GM12878 (cell line): ENCODE measurements at regions not wholly inside any gene's neighbourhood (a gene's known extent, or its start where the extent isn't known, plus 50 kb on each side); places are given as distances from the start of the nearest gene placed in this dataset.

Experiments used
- ATAC-seq: fragments of 200-7000 bp; cut with Tn5 transposase; 3 replicates; pipeline ENCODE4 v1.9.1; 2020; ENCODE audit warnings: mild to moderate bottlenecking, moderate library complexity
- BruUV-seq: library from RNA; stranded (reverse); fragments of 400-500 nt; replicated peaks from 2 replicates; lab custom pipeline; 2021; lab: Mats Ljungman, UMichigan
- CTCF ChIA-PET: fragments of 300-600 bp; sonication (Branson Sonifier 250); formaldehyde crosslinking; extraction: SDS; loops from one replicate; lab custom pipeline; 2021; ENCODE audit warnings: inconsistent platforms; lab: Yijun Ruan, JAX
- POLR2A ChIA-PET: fragments of 350-600 bp; formaldehyde crosslinking; extraction: SDS; loops from one replicate; lab custom pipeline; 2021; ENCODE audit warnings: inconsistent platforms; lab: Charles Lee
- RAD21 ChIA-PET: fragments of 300-600 bp; sonication (Branson Sonifier 250); formaldehyde crosslinking; loops from one replicate; lab custom pipeline; 2023; ENCODE audit warnings: antibody characterized with exemption; ENCODE audit not compliant: unreplicated experiment; lab: Charles Lee
- SMC1A ChIA-PET: fragments of 300-600 bp; sonication (Branson Sonifier 250); formaldehyde crosslinking; loops from one replicate; lab custom pipeline; 2023; ENCODE audit not compliant: unreplicated experiment, uncharacterized antibody; lab: Charles Lee
- DNase-seq: peaks from one replicate; pipeline ENCODE4 v3.0.0-alpha.2; 2011; ENCODE audit warnings: low read depth, low spot score
- FAIRE-seq: peaks from 3 replicates; lab custom pipeline; 2011; peaks lifted over from hg19 to GRCh38; lab: Jason Lieb, UNC
- H2AFZ ChIP-seq: 2 replicates; pipeline ENCODE4 v1.6.0; 2011; ENCODE audit warnings: low read depth, low read length, control low read depth; ENCODE audit not compliant: control insufficient read depth
- H3K27ac ChIP-seq: 2 replicates; pipeline ENCODE4 v1.5.1; 2011; ENCODE audit warnings: control low read depth; ENCODE audit not compliant: control insufficient read depth, insufficient read depth
- H3K27me3 ChIP-seq, 2 experiments: replicated peaks in 1 of 2; 2 replicates each; pipeline versions ENCODE4 v1.6.0 to v1.6.1; 2011; ENCODE audit warnings: low read length in 1 of 2; ENCODE audit not compliant: control insufficient read depth in 2 of 2, insufficient read depth in 2 of 2
- H3K36me3 ChIP-seq, 2 experiments: 2 replicates each; pipeline ENCODE4 v1.5.1; 2011; ENCODE audit warnings: low read length in 1 of 2; ENCODE audit not compliant: control insufficient read depth in 2 of 2, insufficient read depth in 2 of 2
- H3K4me1 ChIP-seq: 2 replicates; pipeline ENCODE4 v1.6.1; 2011; ENCODE audit warnings: mild to moderate bottlenecking, low read length, moderate library complexity, mixed read lengths; ENCODE audit not compliant: control insufficient read depth, insufficient read depth
- H3K4me2 ChIP-seq: 2 replicates; pipeline ENCODE4 v1.6.0; 2011; ENCODE audit warnings: control low read depth; ENCODE audit not compliant: control insufficient read depth, insufficient read depth
- H3K4me3 ChIP-seq: fragments of 200-600 bp; sonication (generic); 2 replicates; pipeline ENCODE4 v1.5.1; 2016
- H3K79me2 ChIP-seq: 2 replicates; pipeline ENCODE4 v1.6.0; 2011; ENCODE audit warnings: low read length; ENCODE audit not compliant: control insufficient read depth, insufficient read depth
- H3K9ac ChIP-seq: 2 replicates; pipeline ENCODE4 v1.8.0; 2011; ENCODE audit warnings: low read length, control low read depth, mixed read lengths; ENCODE audit not compliant: control insufficient read depth, insufficient read depth
- H3K9me3 ChIP-seq: replicated peaks from 3 replicates; pipeline ENCODE4 v1.5.1; 2011; ENCODE audit warnings: mild to moderate bottlenecking, low read length; ENCODE audit not compliant: control insufficient read depth, insufficient read depth
- H4K20me1 ChIP-seq: 2 replicates; pipeline ENCODE4 v1.6.0; 2011; ENCODE audit not compliant: control insufficient read depth, insufficient read depth
- ATF7 ChIP-seq: fragments of 450-650 bp; IDR thresholded peaks from 2 replicates; pipeline ENCODE4 v1.6.1; 2016; ENCODE audit warnings: low read depth, mild to moderate bottlenecking
- CEBPZ ChIP-seq: fragments of 150-350 bp; IDR thresholded peaks from 2 replicates; pipeline ENCODE4 v1.6.1; 2016; ENCODE audit warnings: low read depth, low read length
- DPF2 ChIP-seq: fragments of 450-650 bp; IDR thresholded peaks from 2 replicates; pipeline ENCODE4 v1.6.1; 2017; ENCODE audit warnings: mild to moderate bottlenecking
- E4F1 ChIP-seq: fragments of 450-650 bp; IDR thresholded peaks from 2 replicates; pipeline ENCODE4 v1.6.1; 2018; ENCODE audit warnings: borderline replicate concordance, mild to moderate bottlenecking; ENCODE audit not compliant: partially characterized antibody
- PAX8 ChIP-seq: fragments of 450-650 bp; IDR thresholded peaks from 2 replicates; pipeline ENCODE4 v1.6.1; 2017; ENCODE audit warnings: mild to moderate bottlenecking, moderate library complexity
- PML ChIP-seq: IDR thresholded peaks from 2 replicates; pipeline ENCODE4 v1.6.1; 2012; ENCODE audit warnings: low read length, inconsistent platforms
- POLR2AphosphoS2 ChIP-seq: IDR thresholded peaks from 2 replicates; pipeline ENCODE4 v1.6.1; 2011; ENCODE audit warnings: low read depth, mild to moderate bottlenecking, low read length, improper control_type of control experiment, moderate library complexity
- RAD21 ChIP-seq: IDR thresholded peaks from 2 replicates; pipeline ENCODE4 v1.6.1; 2011; ENCODE audit warnings: mild to moderate bottlenecking, low read depth, low read length, moderate library complexity; ENCODE audit not compliant: insufficient read depth
- WGBS: methylation state at CpG from one replicate; pipeline ENCODE4 v1.1.6; 2016; ENCODE audit warnings: low lambda C conversion rate; ENCODE audit not compliant: insufficient replicate concordance, insufficient coverage; ENCODE audit errors: missing lambda C conversion rate; 5-methylcytosine and 5-hydroxymethylcytosine counted together
- in situ Hi-C: fragments of 300-500 bp; cut with MboI; formaldehyde crosslinking; loops from 9 replicates; pipeline ENCODE4 v1.14.3; 2018; ENCODE audit warnings: mixed read lengths
- intact Hi-C: fragments of 100-400 bp; cut with micrococcal nuclease; formaldehyde crosslinking; loops from one replicate; pipeline ENCODE4 v1.14.2; 2022; ENCODE audit not compliant: unreplicated experiment
- TF ChIP-seq, protein P1 (sequence below): fragments of 450-650 bp; IDR thresholded peaks from 2 replicates; pipeline ENCODE4 v1.6.1; 2017; ENCODE audit warnings: borderline replicate concordance
- TF ChIP-seq, protein P2 (sequence below): IDR thresholded peaks from 2 replicates; pipeline ENCODE4 v1.6.1; 2012; ENCODE audit warnings: low read depth, low read length, improper control_type of control experiment
- TF ChIP-seq, protein P3 (sequence below): fragments of 450-650 bp; IDR thresholded peaks from 2 replicates; pipeline ENCODE4 v1.6.1; 2017; ENCODE audit warnings: mild to moderate bottlenecking, moderate library complexity

GRCh38 chr12:102299731-102300130, 102.1 kb upstream of the PMCH start:
- Histone ChIP-seq H4K20me1 (no peaks in the 10 kb centered on the region), H3K4me2 (no peak overlapping the region), H3K4me1 (no peaks in the 10 kb centered on the region), H3K36me3 (no peaks in the 10 kb centered on the region), H3K9me3 (no peaks in the 10 kb centered on the region; the same call in 2 of the 3 replicates), H2AFZ (no peak overlapping the region), H3K9ac (no peak overlapping the region), H3K27me3 (no peaks in the 10 kb centered on the region), H3K4me3 (no peak overlapping the region), H3K27ac (no peak overlapping the region), H3K79me2 (no peaks in the 10 kb centered on the region)
- FAIRE-seq (no peak), ATAC-seq (no peak), DNase-seq (no peak)
- SMC1A ChIA-PET: interaction anchor here (0.5 to 2.6 kb wide), 15 partner anchors 14 to 1596 kb away, joined by 3 to 24 read pairs (median 4); no protein-coding TSS in a partner anchor
- in situ Hi-C loops: no loop called here
- WGBS: 33% methylated on average over 1 of the region's 1 CpG
- TF ChIP-seq POLR2AphosphoS2 (no peak), PAX8 (no peak), PML (no peak), DPF2 (no peak), RAD21 (no peak), ATF7 (no peak), CEBPZ (no peak), E4F1 (no peak)
- TF ChIP-seq, protein P1, sequence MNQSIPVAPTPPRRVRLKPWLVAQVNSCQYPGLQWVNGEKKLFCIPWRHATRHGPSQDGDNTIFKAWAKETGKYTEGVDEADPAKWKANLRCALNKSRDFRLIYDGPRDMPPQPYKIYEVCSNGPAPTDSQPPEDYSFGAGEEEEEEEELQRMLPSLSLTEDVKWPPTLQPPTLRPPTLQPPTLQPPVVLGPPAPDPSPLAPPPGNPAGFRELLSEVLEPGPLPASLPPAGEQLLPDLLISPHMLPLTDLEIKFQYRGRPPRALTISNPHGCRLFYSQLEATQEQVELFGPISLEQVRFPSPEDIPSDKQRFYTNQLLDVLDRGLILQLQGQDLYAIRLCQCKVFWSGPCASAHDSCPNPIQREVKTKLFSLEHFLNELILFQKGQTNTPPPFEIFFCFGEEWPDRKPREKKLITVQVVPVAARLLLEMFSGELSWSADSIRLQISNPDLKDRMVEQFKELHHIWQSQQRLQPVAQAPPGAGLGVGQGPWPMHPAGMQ: no peak
- TF ChIP-seq, protein P2, sequence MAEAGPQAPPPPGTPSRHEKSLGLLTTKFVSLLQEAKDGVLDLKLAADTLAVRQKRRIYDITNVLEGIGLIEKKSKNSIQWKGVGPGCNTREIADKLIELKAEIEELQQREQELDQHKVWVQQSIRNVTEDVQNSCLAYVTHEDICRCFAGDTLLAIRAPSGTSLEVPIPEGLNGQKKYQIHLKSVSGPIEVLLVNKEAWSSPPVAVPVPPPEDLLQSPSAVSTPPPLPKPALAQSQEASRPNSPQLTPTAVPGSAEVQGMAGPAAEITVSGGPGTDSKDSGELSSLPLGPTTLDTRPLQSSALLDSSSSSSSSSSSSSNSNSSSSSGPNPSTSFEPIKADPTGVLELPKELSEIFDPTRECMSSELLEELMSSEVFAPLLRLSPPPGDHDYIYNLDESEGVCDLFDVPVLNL: no peak
- TF ChIP-seq, protein P3, sequence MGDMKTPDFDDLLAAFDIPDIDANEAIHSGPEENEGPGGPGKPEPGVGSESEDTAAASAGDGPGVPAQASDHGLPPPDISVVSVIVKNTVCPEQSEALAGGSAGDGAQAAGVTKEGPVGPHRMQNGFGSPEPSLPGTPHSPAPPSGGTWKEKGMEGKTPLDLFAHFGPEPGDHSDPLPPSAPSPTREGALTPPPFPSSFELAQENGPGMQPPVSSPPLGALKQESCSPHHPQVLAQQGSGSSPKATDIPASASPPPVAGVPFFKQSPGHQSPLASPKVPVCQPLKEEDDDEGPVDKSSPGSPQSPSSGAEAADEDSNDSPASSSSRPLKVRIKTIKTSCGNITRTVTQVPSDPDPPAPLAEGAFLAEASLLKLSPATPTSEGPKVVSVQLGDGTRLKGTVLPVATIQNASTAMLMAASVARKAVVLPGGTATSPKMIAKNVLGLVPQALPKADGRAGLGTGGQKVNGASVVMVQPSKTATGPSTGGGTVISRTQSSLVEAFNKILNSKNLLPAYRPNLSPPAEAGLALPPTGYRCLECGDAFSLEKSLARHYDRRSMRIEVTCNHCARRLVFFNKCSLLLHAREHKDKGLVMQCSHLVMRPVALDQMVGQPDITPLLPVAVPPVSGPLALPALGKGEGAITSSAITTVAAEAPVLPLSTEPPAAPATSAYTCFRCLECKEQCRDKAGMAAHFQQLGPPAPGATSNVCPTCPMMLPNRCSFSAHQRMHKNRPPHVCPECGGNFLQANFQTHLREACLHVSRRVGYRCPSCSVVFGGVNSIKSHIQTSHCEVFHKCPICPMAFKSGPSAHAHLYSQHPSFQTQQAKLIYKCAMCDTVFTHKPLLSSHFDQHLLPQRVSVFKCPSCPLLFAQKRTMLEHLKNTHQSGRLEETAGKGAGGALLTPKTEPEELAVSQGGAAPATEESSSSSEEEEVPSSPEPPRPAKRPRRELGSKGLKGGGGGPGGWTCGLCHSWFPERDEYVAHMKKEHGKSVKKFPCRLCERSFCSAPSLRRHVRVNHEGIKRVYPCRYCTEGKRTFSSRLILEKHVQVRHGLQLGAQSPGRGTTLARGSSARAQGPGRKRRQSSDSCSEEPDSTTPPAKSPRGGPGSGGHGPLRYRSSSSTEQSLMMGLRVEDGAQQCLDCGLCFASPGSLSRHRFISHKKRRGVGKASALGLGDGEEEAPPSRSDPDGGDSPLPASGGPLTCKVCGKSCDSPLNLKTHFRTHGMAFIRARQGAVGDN: no peak
- intact Hi-C loops: loop anchor here (2.0 to 10.0 kb wide), 3 partner anchors 185 to 441 kb away; no protein-coding TSS in a partner anchor
- CTCF ChIA-PET: interaction anchor here (0.8 to 3.4 kb wide), 22 partner anchors 15 to 512 kb away, joined by 3 to 23 read pairs (median 6); no protein-coding TSS in a partner anchor
- BruUV-seq: no TSS peak
- POLR2A ChIA-PET: interaction anchor here (0.8 kb wide), 1 partner anchor 381 kb away, joined by 3 read pairs; no protein-coding TSS in a partner anchor
- RAD21 ChIA-PET: interaction anchor here (0.8 to 2.4 kb wide), 10 partner anchors 130 to 469 kb away, joined by 3 to 14 read pairs (median 7); no protein-coding TSS in a partner anchor
